IMR-90 (cell line): ENCODE measurements at regions not wholly inside any gene's neighbourhood (a gene's known extent, or its start where the extent isn't known, plus 50 kb on each side); places are given as distances from the start of the nearest gene placed in this dataset.

ENCODE experiments used
- ATAC-seq: fragments of 200-7000 bp; cut with Tn5 transposase; 2 replicates; pipeline ENCODE4 v1.9.1; 2020; ENCODE audit warnings: low read depth, mild to moderate bottlenecking, moderate library complexity
- BruUV-seq: library from RNA; stranded (reverse); fragments of 400-500 nt; replicated peaks from 2 replicates; lab custom pipeline; 2021; lab: Mats Ljungman, UMichigan
- CTCF ChIA-PET: fragments of 300-600 bp; formaldehyde crosslinking; extraction: SDS; loops from one replicate; lab custom pipeline; 2021; ENCODE audit warnings: antibody characterized with exemption; lab: Yijun Ruan, JAX
- POLR2A ChIA-PET: fragments of 300-600 bp; sonication (Branson Sonifier 250); formaldehyde crosslinking; loops from one replicate; lab custom pipeline; 2022; ENCODE audit warnings: antibody characterized with exemption; ENCODE audit not compliant: unreplicated experiment; lab: Charles Lee
- DNase-seq: peaks from one replicate; pipeline ENCODE4 v3.0.0; 2013
- H2AFZ ChIP-seq: replicated peaks from 2 replicates; pipeline ENCODE3; 2013; ENCODE audit warnings: low read length, mild to moderate bottlenecking; ENCODE audit not compliant: poor library complexity
- H2AK5ac ChIP-seq: 2 replicates; pipeline ENCODE4 v1.6.1; 2013; ENCODE audit warnings: low read depth, low read length, inconsistent platforms
- H2AK9ac ChIP-seq: replicated peaks from 2 replicates; pipeline ENCODE3; 2013; ENCODE audit warnings: mild to moderate bottlenecking, low read depth, low read length, moderate library complexity; ENCODE audit not compliant: poor library complexity
- H2BK120ac ChIP-seq: 2 replicates; pipeline ENCODE4 v1.6.1; 2013; ENCODE audit warnings: low read depth, low read length, inconsistent platforms
- H2BK15ac ChIP-seq: 3 replicates; pipeline ENCODE4 v1.6.1; 2013; ENCODE audit warnings: low read depth, low read length, inconsistent platforms
- H2BK20ac ChIP-seq: 2 replicates; pipeline ENCODE4 v1.6.1; 2013; ENCODE audit warnings: low read depth, mild to moderate bottlenecking, inconsistent platforms, low read length, moderate library complexity
- H2BK5ac ChIP-seq: 2 replicates; pipeline ENCODE4 v1.6.1; 2013; ENCODE audit warnings: mild to moderate bottlenecking, low read depth, low read length, inconsistent platforms; ENCODE audit not compliant: poor library complexity, severe bottlenecking
- H3K14ac ChIP-seq: replicated peaks from 2 replicates; pipeline ENCODE4 v1.6.1; 2013; ENCODE audit warnings: low read depth, low read length, inconsistent platforms
- H3K18ac ChIP-seq: 2 replicates; pipeline ENCODE4 v1.6.1; 2013; ENCODE audit warnings: low read depth, low read length, control low read depth
- H3K23ac ChIP-seq: 2 replicates; pipeline ENCODE4 v1.6.1; 2013; ENCODE audit warnings: low read depth, low read length, inconsistent platforms
- H3K27ac ChIP-seq: 2 replicates; pipeline ENCODE4 v1.5.1; 2013; ENCODE audit warnings: mild to moderate bottlenecking, control low read depth, low read length; ENCODE audit not compliant: insufficient read depth
- H3K27me3 ChIP-seq: 2 replicates; pipeline ENCODE4 v1.6.1; 2013; ENCODE audit warnings: low read length; ENCODE audit not compliant: control insufficient read depth, insufficient read depth
- H3K36me3 ChIP-seq: 2 replicates; pipeline ENCODE4 v1.6.1; 2013; ENCODE audit warnings: low read length, mixed read lengths; ENCODE audit not compliant: control insufficient read depth, insufficient read depth
- H3K4ac ChIP-seq: 2 replicates; pipeline ENCODE4 v1.6.1; 2013; ENCODE audit warnings: low read depth, low read length, inconsistent platforms
- H3K4me1 ChIP-seq: 2 replicates; pipeline ENCODE4 v1.6.1; 2013; ENCODE audit warnings: low read length, mixed read lengths; ENCODE audit not compliant: control insufficient read depth, insufficient read depth
- H3K4me2 ChIP-seq: 2 replicates; pipeline ENCODE4 v1.6.1; 2013; ENCODE audit warnings: low read depth, mild to moderate bottlenecking, control low read depth, low read length, moderate library complexity
- H3K4me3 ChIP-seq: 2 replicates; pipeline ENCODE4 v1.5.1; 2013; ENCODE audit warnings: low read depth, mild to moderate bottlenecking, control low read depth, low read length, moderate library complexity; ENCODE audit not compliant: insufficient read depth
- H3K56ac ChIP-seq: 2 replicates; pipeline ENCODE4 v1.6.1; 2013; ENCODE audit warnings: low read length, inconsistent platforms; ENCODE audit not compliant: insufficient read depth; ENCODE audit errors: extremely low read depth
- H3K79me1 ChIP-seq, 2 experiments: 2 replicates each; pipeline ENCODE4 v1.6.1; 2013; ENCODE audit warnings: low read length in 2 of 2, inconsistent platforms in 1 of 2, low read depth in 1 of 2
- H3K9ac ChIP-seq: 2 replicates; pipeline ENCODE4 v1.6.1; 2013; ENCODE audit warnings: low read depth, low read length, control low read depth
- H3K9me1 ChIP-seq: 2 replicates; pipeline ENCODE4 v1.6.1; 2013; ENCODE audit warnings: low read length, inconsistent platforms; ENCODE audit not compliant: insufficient read depth
- H3K9me3 ChIP-seq: 2 replicates; pipeline ENCODE4 v1.6.1; 2013; ENCODE audit warnings: low read length; ENCODE audit not compliant: control insufficient read depth, insufficient read depth
- H4K20me1 ChIP-seq: 2 replicates; pipeline ENCODE4 v1.6.1; 2013; ENCODE audit warnings: low read length, inconsistent platforms; ENCODE audit not compliant: insufficient read depth
- H4K5ac ChIP-seq: 2 replicates; pipeline ENCODE4 v1.6.1; 2013; ENCODE audit warnings: mild to moderate bottlenecking, low read depth, low read length, control low read depth
- H4K8ac ChIP-seq, 2 experiments: 2 replicates each; pipeline ENCODE4 v1.6.1; 2013; ENCODE audit warnings: low read depth in 2 of 2, low read length in 2 of 2, control low read depth in 1 of 2, inconsistent platforms in 1 of 2
- H4K91ac ChIP-seq: 2 replicates; pipeline ENCODE4 v1.6.1; 2013; ENCODE audit warnings: low read depth, low read length, inconsistent platforms; ENCODE audit not compliant: insufficient read depth
- BHLHE40 ChIP-seq: fragments of 150-350 bp; IDR thresholded peaks from 2 replicates; pipeline ENCODE4 v1.6.1; 2016; ENCODE audit warnings: mild to moderate bottlenecking, low read depth, low read length
- MAFK ChIP-seq: IDR thresholded peaks from 2 replicates; pipeline ENCODE4 v1.6.1; 2012; ENCODE audit warnings: low read depth, low read length, improper control_type of control experiment
- MXI1 ChIP-seq: IDR thresholded peaks from 2 replicates; pipeline ENCODE4 v1.6.1; 2012; ENCODE audit warnings: low read depth, mild to moderate bottlenecking, low read length, moderate library complexity, borderline replicate concordance
- NFE2L2 ChIP-seq: fragments of 150-350 bp; IDR thresholded peaks from 2 replicates; pipeline ENCODE4 v1.6.1; 2016; ENCODE audit warnings: low read depth, mild to moderate bottlenecking, low read length
- POLR2A ChIP-seq: IDR thresholded peaks from 2 replicates; pipeline ENCODE4 v1.6.1; 2012; ENCODE audit warnings: mild to moderate bottlenecking, low read depth, low read length
- RAD21 ChIP-seq: IDR thresholded peaks from 2 replicates; pipeline ENCODE4 v1.6.1; 2012; ENCODE audit warnings: low read length, improper control_type of control experiment
- RFX5 ChIP-seq: IDR thresholded peaks from 2 replicates; pipeline ENCODE4 v1.8.0; 2012; ENCODE audit warnings: low read depth, mild to moderate bottlenecking, low read length, moderate library complexity
- USF2 ChIP-seq: fragments of 150-350 bp; IDR thresholded peaks from 2 replicates; pipeline ENCODE4 v1.6.1; 2017; ENCODE audit warnings: mild to moderate bottlenecking, antibody characterized with exemption, low read length, low read depth
- whole genome bisulfite sequencing, 2 experiments: methylation state at CpG; one replicate each; pipeline versions ENCODE4 v1.1.5 to v1.1.7; 2013; ENCODE audit warnings: missing lambda C conversion rate in 2 of 2; ENCODE audit not compliant: insufficient read length in 1 of 2; ENCODE audit errors: extremely low coverage in 2 of 2; 5-methylcytosine and 5-hydroxymethylcytosine counted together
- dilution Hi-C: fragments of 300-500 bp; cut with HindIII; formaldehyde crosslinking; loops from one replicate; pipeline ENCODE4 v1.14.3; 2018; ENCODE audit warnings: low sequenced_read_pairs; ENCODE audit not compliant: unreplicated experiment
- in situ Hi-C: fragments of 300-500 bp; cut with MboI; formaldehyde crosslinking; loops from 3 replicates; pipeline ENCODE4 v1.14.3; 2019; ENCODE audit warnings: low sequenced_read_pairs, inconsistent platforms, mixed read lengths
- intact Hi-C: fragments of 100-400 bp; cut with micrococcal nuclease; formaldehyde crosslinking; loops from 2 replicates; pipeline ENCODE4 v1.10.0; 2022

GRCh38 chr10:90983914-90984549 lies 63.1 kb upstream of the ANKRD1 start:
- Histone ChIP-seq H2AFZ (peak overlapping the region; percentile 5), H3K27ac (no peak overlapping the region), H3K56ac (no peak overlapping the region), H2BK15ac (no peak overlapping the region), H3K36me3 (no peaks in the 10 kb centered on the region), H3K14ac (no peak overlapping the region), H3K9ac (no peak overlapping the region), H3K23ac (no peak overlapping the region), H3K27me3 (peaks cover 2% of the 10 kb centered on the region), H4K20me1 (no peaks in the 10 kb centered on the region), H3K9me1 (0 out of 2 replicates have a peak, but pooled peaks cover 2% of the 10 kb centered on the region), H3K4me1 (no peaks in the 10 kb centered on the region), H3K9me3 (no peaks in the 10 kb centered on the region), H2AK5ac (no peak overlapping the region), H2BK120ac (no peak overlapping the region), H3K18ac (no peak overlapping the region), H3K4me2 (no peak overlapping the region), H2AK9ac (no peak overlapping the region), H3K4ac (no peak overlapping the region), H3K4me3 (no peak overlapping the region), H3K79me1 (no peaks in the 10 kb centered on the region), H2BK5ac (no peak overlapping the region), H4K8ac (no peak overlapping the region), H2BK20ac (no peak overlapping the region), H4K91ac (no peak overlapping the region), H4K5ac (no peak overlapping the region)
- in situ Hi-C loops (no loop called here), dilution Hi-C loops (no loop called here), intact Hi-C loops (no loop called here)
- ATAC-seq (no peak), DNase-seq (no peak)
- ChIA-PET POLR2A (no interaction called here), CTCF (no interaction called here)
- TF ChIP-seq RAD21 (no peak), RFX5 (no peak), USF2 (no peak), MXI1 (no peak), MAFK (no peak), POLR2A (no peak), BHLHE40 (no peak), NFE2L2 (no peak)
- WGBS, 2 experiments, result 56% methylated on average over 1 of the region's 6 CpGs; no CpG with 5 or more reads in 1 of the 2 experiments
- no TSS peak for BruUV-seq
